ENCODE measurements at regions not wholly inside any gene's neighbourhood (a gene's known extent, or its start where the extent isn't known, plus 50 kb on each side); places are given as distances from the start of the nearest gene placed in this dataset.

GRCh38 chr5:158155811-158156505 is 297.0 kb upstream of the CLINT1 start (continued):
- TF ChIP-seq HBP1 (CRISPR knock-in tag; IDR thresholded peaks at IDR 0.05; ENCODE audit: low read depth): no peak

- no peaks in the 10 kb centered on the region for H3K79me2 ChIP-seq (ENCODE audit: insufficient read depth, low read length)
- no peak overlapping the region for H2AFZ ChIP-seq (ENCODE audit: low read length)
- no peak overlapping the region for H3K4me2 ChIP-seq (ENCODE audit: low read depth, low read length)
- no peak overlapping the region for H3K27ac ChIP-seq (ENCODE audit: extremely low read length, insufficient read depth, low read length)
- ChIA-PET CTCF (ENCODE audit: low intra/inter-chr PET ratio, low total read pairs) (no interaction called here), POLR2A (no interaction called here)
- H3K9ac ChIP-seq (ENCODE audit: insufficient read depth, low read depth, low read length): no peak overlapping the region
- no TSS peak for BruUV-seq (replicated peaks)
- H3K4me1 ChIP-seq (ENCODE audit: insufficient read depth, low read length): no peaks in the 10 kb centered on the region
- no peaks in the 10 kb centered on the region for H3K9me3 ChIP-seq (ENCODE audit: low read length)
- H4K20me1 ChIP-seq (ENCODE audit: insufficient read depth, low read length): no peaks in the 10 kb centered on the region
- no peak for TF ChIP-seq ZNF546 (CRISPR knock-in tag; conservative IDR thresholded peaks at IDR 0.05)
- TF ChIP-seq NCOA1 (CRISPR knock-in tag; IDR thresholded peaks at IDR 0.05): no peak
- no peak for TF ChIP-seq MED13 (CRISPR knock-in tag; IDR thresholded peaks at IDR 0.05)
- no peak for TF ChIP-seq FOXC1 (CRISPR knock-in tag; IDR thresholded peaks at IDR 0.05; ENCODE audit: borderline replicate concordance)
- no peak for TF ChIP-seq ZNF619 (CRISPR knock-in tag; IDR thresholded peaks at IDR 0.05)
- TF ChIP-seq CC2D1A (CRISPR knock-in tag; IDR thresholded peaks at IDR 0.05): no peak
- no peak for TF ChIP-seq MTA3 (CRISPR knock-in tag; IDR thresholded peaks at IDR 0.05)
- 11% methylated on average over 4 of the region's 4 CpGs for WGBS (ENCODE audit: low lambda C conversion rate)
- FAIRE-seq (no peak), ATAC-seq (no peak), DNase-seq (ENCODE audit: low spot score) (no peak)
- no peaks in the 10 kb centered on the region for H3K36me3 ChIP-seq (replicated peaks in 1 of 2; ENCODE audit: control insufficient read depth in 1 of 2, insufficient read depth in 2 of 2, low read length in 2 of 2)
- H3K4me3 ChIP-seq (replicated peaks in 1 of 3; ENCODE audit: insufficient read depth in 1 of 3, low read depth in 2 of 3, low read length in 3 of 3): no peak overlapping the region
- intact Hi-C loops (cut with micrococcal nuclease; ENCODE audit: unreplicated experiment) (no loop called here), in situ Hi-C loops (cut with HindIII; ENCODE audit: extremely low pct_ligation_motif_present, low pct_unique_long_range_greater_than_20kb) (no loop called here)
- no peaks in the 10 kb centered on the region; a peak in 1 of 5 replicates for H3K27me3 ChIP-seq (ENCODE audit: control insufficient read depth in 1 of 2, insufficient read depth in 2 of 2, low read length in 2 of 2)
Observed at GRCh38 chr5:158155067-158155466, 296.1 kb upstream of the CLINT1 start.
